HepG2 (cell line): ENCODE measurements at regions not wholly inside any gene's neighbourhood (a gene's known extent, or its start where the extent isn't known, plus 50 kb on each side); places are given as distances from the start of the nearest gene placed in this dataset.
A peak's percentile ranks its signal among the peaks of the same experiment; 100 is the strongest.

ENCODE experiments used
- ATAC-seq: fragments of 200-7000 bp; cut with Tn5 transposase; 3 replicates; pipeline ENCODE4 v1.9.1; 2020; ENCODE audit warnings: mild to moderate bottlenecking, moderate library complexity
- BruUV-seq: library from RNA; stranded (reverse); fragments of 400-500 nt; replicated peaks from 2 replicates; lab custom pipeline; 2021; lab: Mats Ljungman, UMichigan
- CTCF ChIA-PET: fragments of 300-600 bp; formaldehyde crosslinking; extraction: SDS; loops from one replicate; lab custom pipeline; 2021; ENCODE audit warnings: low total read pairs, inconsistent platforms, low intra/inter-chr PET ratio; lab: Yijun Ruan, JAX
- POLR2A ChIA-PET: fragments of 350-600 bp; sonication (Branson Sonifier 250); formaldehyde crosslinking; loops from one replicate; lab custom pipeline; 2020; ENCODE audit warnings: antibody characterized with exemption, inconsistent platforms; lab: Yijun Ruan, JAX
- DNase-seq: peaks from one replicate; pipeline ENCODE4 v3.0.0-alpha.2; 2015; ENCODE audit warnings: low spot score
- FAIRE-seq: peaks from 3 replicates; lab custom pipeline; 2011; peaks lifted over from hg19 to GRCh38; lab: Jason Lieb, UNC
- H2AFZ ChIP-seq: one replicate; pipeline ENCODE4 v1.6.1; 2011; ENCODE audit warnings: low read length, inconsistent platforms
- H3K27ac ChIP-seq: fragments of 300-600 bp; 3 replicates; pipeline ENCODE4 v1.8.0; 2011; ENCODE audit warnings: mixed run types, mild to moderate bottlenecking, mixed read lengths, low read length, inconsistent platforms; ENCODE audit not compliant: insufficient read depth; ENCODE audit errors: extremely low read length
- H3K27me3 ChIP-seq, 2 experiments: fragments of 200-600 bp in 1 of 2; 2 replicates in 1 of 2; 3 replicates in 1 of 2; pipeline versions ENCODE4 v1.6.0 to v1.8.0; 2011; ENCODE audit warnings: low read length in 2 of 2, mild to moderate bottlenecking in 2 of 2, moderate library complexity in 2 of 2, inconsistent platforms in 1 of 2; ENCODE audit not compliant: insufficient read depth in 2 of 2, control insufficient read depth in 1 of 2
- H3K36me3 ChIP-seq, 2 experiments: fragments of 200-600 bp in 1 of 2; replicated peaks in 1 of 2; 2 replicates in 1 of 2; 3 replicates in 1 of 2; pipeline versions ENCODE4 v1.5.1 to v1.8.0; 2011; ENCODE audit warnings: low read length in 2 of 2, inconsistent platforms in 1 of 2; ENCODE audit not compliant: insufficient read depth in 2 of 2, control insufficient read depth in 1 of 2
- H3K4me1 ChIP-seq: 2 replicates; pipeline ENCODE4 v1.5.1; 2012; ENCODE audit warnings: low read length, inconsistent platforms; ENCODE audit not compliant: insufficient read depth
- H3K4me2 ChIP-seq: 2 replicates; pipeline ENCODE4 v1.6.0; 2011; ENCODE audit warnings: low read depth, low read length, inconsistent platforms
- H3K4me3 ChIP-seq, 3 experiments: fragments of 200-600 bp in 1 of 3; sonication (generic), shearing (Covaris generic) in 1 of 3; replicated peaks in 1 of 3; 2 replicates each; pipeline ENCODE4 v1.5.1; 2011 to 2016; ENCODE audit warnings: low read length in 3 of 3, inconsistent platforms in 2 of 3, low read depth in 2 of 3, mild to moderate bottlenecking in 2 of 3, control low read depth in 1 of 3, mixed read lengths in 1 of 3; ENCODE audit not compliant: insufficient read depth in 1 of 3
- H3K79me2 ChIP-seq: one replicate; pipeline ENCODE4 v1.6.1; 2011; ENCODE audit warnings: low read length, inconsistent platforms; ENCODE audit not compliant: insufficient read depth
- H3K9ac ChIP-seq: 2 replicates; pipeline ENCODE4 v1.6.0; 2011; ENCODE audit warnings: mild to moderate bottlenecking, low read depth, low read length, inconsistent platforms; ENCODE audit not compliant: insufficient read depth
- H3K9me3 ChIP-seq: 2 replicates; pipeline ENCODE4 v1.5.1; 2012; ENCODE audit warnings: mild to moderate bottlenecking, low read length
- H4K20me1 ChIP-seq: 2 replicates; pipeline ENCODE4 v1.6.0; 2011; ENCODE audit warnings: inconsistent platforms, mild to moderate bottlenecking, low read length, moderate library complexity; ENCODE audit not compliant: insufficient read depth
- ASH2L ChIP-seq: fragments of 300-600, 200-600 bp; sonication (generic); IDR thresholded peaks from 2 replicates; pipeline ENCODE4 v1.7.0; 2017; ENCODE audit warnings: low read depth, mild to moderate bottlenecking, moderate library complexity, mixed read lengths, low read length; ENCODE audit not compliant: insufficient read length
- CEBPB ChIP-seq: IDR thresholded peaks from 2 replicates; pipeline ENCODE4 v1.6.1; 2011; ENCODE audit warnings: low read depth, low read length, improper control_type of control experiment, borderline replicate concordance
- IRX3 ChIP-seq: sonication (generic); formaldehyde crosslinking; IDR thresholded peaks from 2 replicates; pipeline ENCODE4 v1.8.1; 2023; ENCODE audit warnings: mild to moderate bottlenecking, low read depth, missing genetic modification reagents, borderline replicate concordance
- SUZ12 ChIP-seq: fragments of 150-350 bp; IDR thresholded peaks from 2 replicates; pipeline ENCODE4 v1.6.1; 2014; ENCODE audit warnings: low read depth, low read length
- ZBTB8A ChIP-seq: sonication (generic); formaldehyde crosslinking; IDR thresholded peaks from 2 replicates; pipeline ENCODE4 v1.4.0; 2020; ENCODE audit warnings: mild to moderate bottlenecking, low read depth, missing genetic modification reagents, borderline replicate concordance
- WGBS: methylation state at CpG from one replicate; pipeline ENCODE4 v1.1.6; 2017; ENCODE audit warnings: low lambda C conversion rate; 5-methylcytosine and 5-hydroxymethylcytosine counted together
- in situ Hi-C: cut with HindIII; loops from 2 replicates; pipeline ENCODE4 v1.10.0; 2017; ENCODE audit warnings: low pct_unique_long_range_greater_than_20kb; ENCODE audit not compliant: extremely low pct_ligation_motif_present
- intact Hi-C: fragments of 100-400 bp; cut with micrococcal nuclease; formaldehyde crosslinking; loops from one replicate; pipeline ENCODE4 v1.10.0; 2022; ENCODE audit not compliant: unreplicated experiment
- TF ChIP-seq, protein P1 (sequence below): sonication (generic); formaldehyde crosslinking; conservative IDR thresholded peaks from 2 replicates; pipeline ENCODE4 v1.8.1; 2023; ENCODE audit warnings: missing genetic modification reagents
- TF ChIP-seq, protein P2 (sequence below): sonication (generic); formaldehyde crosslinking; IDR thresholded peaks from 2 replicates; pipeline ENCODE4 v1.4.0; 2020; ENCODE audit warnings: missing genetic modification reagents

DNA sequence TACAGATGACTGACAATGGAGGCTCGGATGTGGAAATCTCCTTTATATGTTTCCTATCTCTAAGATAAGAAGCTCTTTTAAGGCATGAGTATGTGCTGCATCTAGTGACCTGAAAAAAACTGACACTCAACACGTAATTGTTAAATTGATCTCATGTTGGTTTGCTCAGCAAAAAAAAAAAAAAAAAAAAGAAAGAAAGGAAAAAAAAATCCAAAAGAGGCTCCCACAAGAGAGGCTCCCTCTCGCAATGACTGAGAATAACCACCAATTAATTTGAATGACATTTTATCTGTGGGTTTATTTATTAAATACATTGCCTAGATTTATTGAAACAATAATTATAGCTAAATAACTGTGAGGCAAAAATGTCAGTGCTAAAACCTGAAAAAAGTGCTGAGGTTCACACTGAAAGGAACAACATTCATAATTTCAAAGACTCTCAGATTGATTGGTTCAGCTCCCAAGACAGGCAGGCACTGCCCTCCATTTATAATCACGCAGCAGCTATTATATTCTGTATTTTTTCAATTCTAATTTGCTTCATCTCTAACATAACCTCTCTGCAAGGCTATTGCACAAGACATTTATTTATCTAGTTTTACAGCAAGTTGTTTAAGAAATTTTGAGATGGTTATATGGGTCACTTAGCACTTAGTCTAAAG is 184.5 kb upstream of the TMPRSS15 start:
- peaks cover 97% of the 10 kb centered on the region for H3K9me3 ChIP-seq
- no peaks in the 10 kb centered on the region for H3K27me3 ChIP-seq
- H3K4me2 ChIP-seq: no peak overlapping the region
- H3K79me2 ChIP-seq: no peaks in the 10 kb centered on the region
- no peaks in the 10 kb centered on the region for H3K4me1 ChIP-seq
- POLR2A ChIA-PET: no interaction called here
- no peaks in the 10 kb centered on the region for H4K20me1 ChIP-seq
- H3K36me3 ChIP-seq: no peaks in the 10 kb centered on the region
- FAIRE-seq: no peak
- WGBS: under 1% methylated on average over 4 of the region's 4 CpGs
- in situ Hi-C loops: no loop called here
- DNase-seq: no peak
- no peak for ATAC-seq
- no peak overlapping the region for H2AFZ ChIP-seq
- no peak overlapping the region for H3K27ac ChIP-seq
- no peak overlapping the region for H3K9ac ChIP-seq
- BruUV-seq: no TSS peak
- TF ChIP-seq IRX3 (CRISPR knock-in tag) (no peak), CEBPB (0 out of 2 replicates have a peak, but pooled peaks have one; percentile 3)
- TF ChIP-seq, protein P1, sequence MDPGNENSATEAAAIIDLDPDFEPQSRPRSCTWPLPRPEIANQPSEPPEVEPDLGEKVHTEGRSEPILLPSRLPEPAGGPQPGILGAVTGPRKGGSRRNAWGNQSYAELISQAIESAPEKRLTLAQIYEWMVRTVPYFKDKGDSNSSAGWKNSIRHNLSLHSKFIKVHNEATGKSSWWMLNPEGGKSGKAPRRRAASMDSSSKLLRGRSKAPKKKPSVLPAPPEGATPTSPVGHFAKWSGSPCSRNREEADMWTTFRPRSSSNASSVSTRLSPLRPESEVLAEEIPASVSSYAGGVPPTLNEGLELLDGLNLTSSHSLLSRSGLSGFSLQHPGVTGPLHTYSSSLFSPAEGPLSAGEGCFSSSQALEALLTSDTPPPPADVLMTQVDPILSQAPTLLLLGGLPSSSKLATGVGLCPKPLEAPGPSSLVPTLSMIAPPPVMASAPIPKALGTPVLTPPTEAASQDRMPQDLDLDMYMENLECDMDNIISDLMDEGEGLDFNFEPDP: no peak
- no peak overlapping the region for H3K4me3 ChIP-seq
- CTCF ChIA-PET: no interaction called here
- intact Hi-C loops: no loop called here

DNA sequence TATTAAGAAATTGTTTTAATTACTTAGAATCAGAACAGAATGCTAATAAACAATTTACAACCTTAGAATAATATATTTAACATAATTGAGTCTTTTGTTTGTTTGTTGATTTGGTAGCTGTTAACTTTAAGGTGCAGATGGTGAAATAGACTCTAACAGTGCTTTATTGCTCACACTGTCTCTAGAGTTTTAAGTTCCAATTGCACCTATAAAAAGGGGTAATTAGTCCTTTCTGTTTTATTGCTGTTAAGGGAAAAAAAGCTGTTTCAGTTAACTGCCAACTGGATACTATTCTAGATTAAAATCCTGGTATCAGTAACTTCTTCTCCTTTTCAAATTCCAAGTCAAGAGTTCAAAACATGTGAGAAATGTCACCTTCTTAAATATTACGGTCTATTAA is 197.6 kb upstream of the TMPRSS15 start:
- Histone ChIP-seq H3K9ac (no peak overlapping the region), H3K4me3 (no peak overlapping the region), H3K4me1 (no peaks in the 10 kb centered on the region), H4K20me1 (no peaks in the 10 kb centered on the region), H3K36me3 (no peaks in the 10 kb centered on the region), H3K9me3 (peaks cover 73% of the 10 kb centered on the region), H3K27ac (no peak overlapping the region), H2AFZ (no peak overlapping the region), H3K4me2 (no peak overlapping the region), H3K79me2 (no peaks in the 10 kb centered on the region), H3K27me3 (no peaks in the 10 kb centered on the region)
- ATAC-seq (no peak), FAIRE-seq (no peak), DNase-seq (no peak)
- ChIA-PET POLR2A (no interaction called here), CTCF (no interaction called here)
- WGBS: 10% methylated on average over 1 of the region's 1 CpG
- BruUV-seq: no TSS peak
- intact Hi-C loops (no loop called here), in situ Hi-C loops (no loop called here)
- TF ChIP-seq, protein P2, sequence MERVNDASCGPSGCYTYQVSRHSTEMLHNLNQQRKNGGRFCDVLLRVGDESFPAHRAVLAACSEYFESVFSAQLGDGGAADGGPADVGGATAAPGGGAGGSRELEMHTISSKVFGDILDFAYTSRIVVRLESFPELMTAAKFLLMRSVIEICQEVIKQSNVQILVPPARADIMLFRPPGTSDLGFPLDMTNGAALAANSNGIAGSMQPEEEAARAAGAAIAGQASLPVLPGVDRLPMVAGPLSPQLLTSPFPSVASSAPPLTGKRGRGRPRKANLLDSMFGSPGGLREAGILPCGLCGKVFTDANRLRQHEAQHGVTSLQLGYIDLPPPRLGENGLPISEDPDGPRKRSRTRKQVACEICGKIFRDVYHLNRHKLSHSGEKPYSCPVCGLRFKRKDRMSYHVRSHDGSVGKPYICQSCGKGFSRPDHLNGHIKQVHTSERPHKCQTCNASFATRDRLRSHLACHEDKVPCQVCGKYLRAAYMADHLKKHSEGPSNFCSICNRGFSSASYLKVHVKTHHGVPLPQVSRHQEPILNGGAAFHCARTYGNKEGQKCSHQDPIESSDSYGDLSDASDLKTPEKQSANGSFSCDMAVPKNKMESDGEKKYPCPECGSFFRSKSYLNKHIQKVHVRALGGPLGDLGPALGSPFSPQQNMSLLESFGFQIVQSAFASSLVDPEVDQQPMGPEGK (CRISPR knock-in tag): no peak
- TF ChIP-seq ASH2L (no peak), ZBTB8A (CRISPR knock-in tag) (no peak), SUZ12 (no peak)
